GM18499 (cell line): ENCODE measurements at regions not wholly inside any gene's neighbourhood (a gene's known extent, or its start where the extent isn't known, plus 50 kb on each side); places are given as distances from the start of the nearest gene placed in this dataset.

Experiments
- ATAC-seq: cut with Tn5 transposase; IDR thresholded peaks from one replicate; pipeline ENCODE4 v1.9.1; 2021; ENCODE audit warnings: moderate number of reproducible peaks; ENCODE audit not compliant: insufficient read depth, unreplicated experiment

- ATAC-seq: no peak
Measured at GRCh38 chr6:101199441-101199840, 194.1 kb upstream of the GRIK2 start.

- ATAC-seq: no peak
Measured at GRCh38 chr6:101202867-101203374, 190.6 kb upstream of the GRIK2 start.

GRCh38 chr6:101203664-101204063 lies 189.8 kb upstream of the GRIK2 start:
- ATAC-seq: no peak

GRCh38 chr6:101208152-101208551 lies 185.4 kb upstream of the GRIK2 start:
- ATAC-seq: no peak

GRCh38 chr6:101212640-101213039 lies 180.9 kb upstream of the GRIK2 start:
- no peak for ATAC-seq

GRCh38 chr6:101222007-101222406 lies 171.5 kb upstream of the GRIK2 start:
- no peak for ATAC-seq

GRCh38 chr6:101224751-101225150 lies 168.8 kb upstream of the GRIK2 start:
- ATAC-seq: no peak

GRCh38 chr6:101226677-101227135 lies 166.8 kb upstream of the GRIK2 start:
- ATAC-seq: no peak

- no peak for ATAC-seq
Measured at GRCh38 chr6:101230866-101231265, 162.6 kb upstream of the GRIK2 start.

GRCh38 chr6:101231606-101232235 lies 161.8 kb upstream of the GRIK2 start:
- no peak for ATAC-seq

- ATAC-seq: no peak
Measured at GRCh38 chr6:101232961-101233360, 160.5 kb upstream of the GRIK2 start.

- ATAC-seq: no peak
Measured at GRCh38 chr6:101236709-101237108, 156.8 kb upstream of the GRIK2 start.

GRCh38 chr6:101241442-101241841 lies 152.1 kb upstream of the GRIK2 start:
- no peak for ATAC-seq

- no peak for ATAC-seq
Measured at GRCh38 chr6:101249470-101249869, 144.0 kb upstream of the GRIK2 start.

- ATAC-seq: no peak
Measured at GRCh38 chr6:101257163-101257562, 136.3 kb upstream of the GRIK2 start.

- no peak for ATAC-seq
Measured at GRCh38 chr6:101259505-101259904, 134.0 kb upstream of the GRIK2 start.

GRCh38 chr6:101263596-101263995 lies 129.9 kb upstream of the GRIK2 start:
- ATAC-seq: no peak

- no peak for ATAC-seq
Measured at GRCh38 chr6:101266063-101266462, 127.4 kb upstream of the GRIK2 start.

GRCh38 chr6:101268541-101268940 lies 125.0 kb upstream of the GRIK2 start:
- no peak for ATAC-seq

GRCh38 chr6:101275251-101275650 lies 118.3 kb upstream of the GRIK2 start:
- no peak for ATAC-seq

- ATAC-seq: no peak
Measured at GRCh38 chr6:101276066-101276465, 117.4 kb upstream of the GRIK2 start.

- ATAC-seq: no peak
Measured at GRCh38 chr6:101279410-101279809, 114.1 kb upstream of the GRIK2 start.
